Mesothelial cell of epicardium (in vitro differentiated cells): ENCODE measurements at regions not wholly inside any gene's neighbourhood (a gene's known extent, or its start where the extent isn't known, plus 50 kb on each side); places are given as distances from the start of the nearest gene placed in this dataset.
A peak's percentile ranks its signal among the peaks of the same experiment; 100 is the strongest.

Experiments
- DNase-seq, 2 experiments: peaks; one replicate each; pipeline ENCODE4 v3.0.0; 2021; ENCODE audit warnings: low spot score in 2 of 2; ENCODE audit not compliant: unreplicated experiment in 2 of 2
- H3K27ac Mint-ChIP-seq: 2 replicates; pipeline ENCODE4 v1.8.0; 2021; ENCODE audit warnings: mixed read lengths
- H3K27me3 Mint-ChIP-seq: 2 replicates; pipeline ENCODE4 v1.8.0; 2021; ENCODE audit warnings: low read depth, mixed read lengths
- H3K36me3 Mint-ChIP-seq: 2 replicates; pipeline ENCODE4 v1.8.0; 2021; ENCODE audit warnings: mixed read lengths
- H3K4me1 Mint-ChIP-seq: 2 replicates; pipeline ENCODE4 v1.8.0; 2021; ENCODE audit warnings: mixed read lengths
- H3K4me3 Mint-ChIP-seq: 2 replicates; pipeline ENCODE4 v1.8.0; 2021; ENCODE audit warnings: mild to moderate bottlenecking, moderate library complexity, mixed read lengths
- H3K9me3 Mint-ChIP-seq: 2 replicates; pipeline ENCODE4 v1.8.0; 2021; ENCODE audit warnings: mixed read lengths
- CTCF ChIP-seq: fragments of 200-600 bp; sonication (generic); IDR thresholded peaks from one replicate; pipeline ENCODE4 v1.5.0; 2021; ENCODE audit warnings: antibody characterized with exemption; ENCODE audit not compliant: unreplicated experiment

GRCh38 chr1:227432181-227432535, 113.9 kb upstream of the CDC42BPA start:
- no peak for TF ChIP-seq CTCF
- no peaks in the 10 kb centered on the region for H3K36me3 Mint-ChIP-seq
- no peak overlapping the region for H3K4me3 Mint-ChIP-seq

GRCh38 chr1:227429447-227430359, 111.4 kb upstream of the CDC42BPA start:
- Mint-ChIP-seq H3K27ac (peak overlapping the region; percentile 91), H3K4me1 (peaks cover 31% of the 10 kb centered on the region), H3K9me3 (peaks cover 5% of the 10 kb centered on the region), H3K36me3 (no peaks in the 10 kb centered on the region), H3K4me3 (no peak overlapping the region), H3K27me3 (no peaks in the 10 kb centered on the region)
- no peak for TF ChIP-seq CTCF
- DNase-seq, result peak in 1 of 2 experiments; percentile 30

More at GRCh38 chr1:227432181-227432535, 113.9 kb upstream of the CDC42BPA start:
- no peaks in the 10 kb centered on the region for H3K27me3 Mint-ChIP-seq
- no peaks in the 10 kb centered on the region for H3K9me3 Mint-ChIP-seq
- H3K4me1 Mint-ChIP-seq, result peaks cover 31% of the 10 kb centered on the region
- no peak overlapping the region for H3K27ac Mint-ChIP-seq
- DNase-seq, result no peak

- no peaks in the 10 kb centered on the region for H3K36me3 Mint-ChIP-seq
- peak; percentile 44 to 64 for DNase-seq
- H3K9me3 Mint-ChIP-seq, result peaks cover 5% of the 10 kb centered on the region
- no peaks in the 10 kb centered on the region for H3K27me3 Mint-ChIP-seq
- no peak overlapping the region for H3K4me3 Mint-ChIP-seq
- H3K27ac Mint-ChIP-seq, result peak overlapping the region; percentile 91
- peaks cover 28% of the 10 kb centered on the region for H3K4me1 Mint-ChIP-seq
- no peak for TF ChIP-seq CTCF
Measured at GRCh38 chr1:227428803-227429202, 110.5 kb upstream of the CDC42BPA start.

- Mint-ChIP-seq H3K4me1 (peaks cover 28% of the 10 kb centered on the region), H3K4me3 (no peak overlapping the region), H3K27me3 (no peaks in the 10 kb centered on the region), H3K36me3 (no peaks in the 10 kb centered on the region), H3K27ac (no peak overlapping the region), H3K9me3 (peaks cover 5% of the 10 kb centered on the region)
- no peak for TF ChIP-seq CTCF
- no peak for DNase-seq
Measured at GRCh38 chr1:227427411-227427810, 109.1 kb upstream of the CDC42BPA start.

- peaks cover 5% of the 10 kb centered on the region for H3K9me3 Mint-ChIP-seq
- H3K27ac Mint-ChIP-seq, result no peak overlapping the region
- H3K4me3 Mint-ChIP-seq, result no peak overlapping the region
- no peak for TF ChIP-seq CTCF
- DNase-seq, result no peak
- no peaks in the 10 kb centered on the region for H3K36me3 Mint-ChIP-seq
- H3K4me1 Mint-ChIP-seq, result peaks cover 17% of the 10 kb centered on the region
- H3K27me3 Mint-ChIP-seq, result no peaks in the 10 kb centered on the region
Measured at GRCh38 chr1:227424953-227425352, 106.7 kb upstream of the CDC42BPA start.
